GM12891 (cell line): ENCODE measurements at regions not wholly inside any gene's neighbourhood (a gene's known extent, or its start where the extent isn't known, plus 50 kb on each side); places are given as distances from the start of the nearest gene placed in this dataset.
"Not testable (repeated sequence)": the region's sequence is repeated elsewhere in the genome, so short reads cannot be mapped to it uniquely, and the experiment has no call there.

Source experiments
- DNase-seq: peaks from one replicate; pipeline ENCODE4 v3.0.0; 2011; ENCODE audit warnings: low spot score; ENCODE audit not compliant: insufficient read length
- FAIRE-seq: peaks from 2 replicates; lab custom pipeline; 2011; peaks lifted over from hg19 to GRCh38; lab: Jason Lieb, UNC
- PAX5 ChIP-seq: IDR thresholded peaks from 2 replicates; pipeline ENCODE4 v1.6.1; 2011; ENCODE audit warnings: low read length, moderate library complexity, mild to moderate bottlenecking; ENCODE audit not compliant: insufficient read depth, severe bottlenecking
- POLR2A ChIP-seq: IDR thresholded peaks from 2 replicates; pipeline ENCODE4 v1.6.1; 2011; ENCODE audit warnings: low read depth, low read length, control low read depth
- POLR2AphosphoS5 ChIP-seq: IDR thresholded peaks from 2 replicates; pipeline ENCODE4 v1.6.1; 2011; ENCODE audit warnings: low read depth, low read length, control low read depth
- POU2F2 ChIP-seq: IDR thresholded peaks from 2 replicates; pipeline ENCODE4 v1.6.1; 2011; ENCODE audit warnings: low read depth, mild to moderate bottlenecking, control low read depth, low read length, moderate library complexity
- SPI1 ChIP-seq: IDR thresholded peaks from 2 replicates; pipeline ENCODE4 v1.6.1; 2011; ENCODE audit warnings: low read depth, low read length, control low read depth
- TAF1 ChIP-seq: IDR thresholded peaks from 2 replicates; pipeline ENCODE4 v1.6.1; 2011; ENCODE audit warnings: low read depth, low read length, control low read depth

DNA sequence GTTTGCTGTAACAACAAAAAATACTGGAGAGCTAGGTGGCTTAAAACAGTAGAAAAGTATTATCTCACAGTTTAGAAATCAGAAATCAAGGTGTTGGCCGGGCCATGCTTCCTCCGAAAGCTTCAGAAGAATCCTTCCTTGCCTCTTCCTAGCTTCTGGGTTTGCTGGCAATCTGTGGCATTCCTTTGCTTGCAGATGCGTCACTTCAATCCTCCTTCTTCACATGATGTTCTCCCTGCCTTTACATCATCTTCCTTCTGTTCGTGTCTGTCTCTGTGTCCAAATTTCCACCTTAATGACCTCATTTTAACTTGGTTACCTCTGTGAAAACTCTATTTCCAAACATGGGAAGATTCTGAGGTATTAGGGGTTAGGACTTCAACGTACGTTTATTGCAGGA lies 90.4 kb upstream of the CHD1 start:
- DNase-seq (no peak), FAIRE-seq (no peak)
- TF ChIP-seq SPI1, result no peak
- TF ChIP-seq TAF1, result no peak
- TF ChIP-seq PAX5, result no peak
- no peak for TF ChIP-seq POLR2A
- no peak for TF ChIP-seq POU2F2
- no peak for TF ChIP-seq POLR2AphosphoS5

GRCh38 chr5:99010294-99010693 lies 81.5 kb upstream of the CHD1 start:
- no peak for FAIRE-seq
- TF ChIP-seq POU2F2 (no peak), POLR2A (no peak), TAF1 (no peak), SPI1 (no peak), PAX5 (no peak), POLR2AphosphoS5 (no peak)

GRCh38 chr5:99008009-99008408 lies 79.2 kb upstream of the CHD1 start:
- not testable (repeated sequence) for FAIRE-seq

More at GRCh38 chr5:99010294-99010693, 81.5 kb upstream of the CHD1 start:
- no peak for DNase-seq

GRCh38 chr5:99005506-99005905 lies 76.7 kb upstream of the CHD1 start:
- DNase-seq (no peak), FAIRE-seq (no peak)
- TF ChIP-seq SPI1 (no peak), PAX5 (no peak), POU2F2 (no peak), TAF1 (no peak), POLR2AphosphoS5 (no peak), POLR2A (no peak)

More at GRCh38 chr5:99008009-99008408, 79.2 kb upstream of the CHD1 start:
- not testable (repeated sequence) for DNase-seq

GRCh38 chr5:99004960-99005359 lies 76.2 kb upstream of the CHD1 start:
- FAIRE-seq, result peak; percentile 97

GRCh38 chr5:99000876-99001275 lies 72.1 kb upstream of the CHD1 start:
- DNase-seq, result no peak
- FAIRE-seq, result no peak
- TF ChIP-seq TAF1, result no peak
- no peak for TF ChIP-seq POLR2AphosphoS5
- TF ChIP-seq SPI1, result no peak

More at GRCh38 chr5:99004960-99005359, 76.2 kb upstream of the CHD1 start:
- DNase-seq, result peak; percentile 39
- TF ChIP-seq POU2F2 (peak; percentile 93), SPI1 (peak; percentile 36), POLR2A (no peak)

DNA sequence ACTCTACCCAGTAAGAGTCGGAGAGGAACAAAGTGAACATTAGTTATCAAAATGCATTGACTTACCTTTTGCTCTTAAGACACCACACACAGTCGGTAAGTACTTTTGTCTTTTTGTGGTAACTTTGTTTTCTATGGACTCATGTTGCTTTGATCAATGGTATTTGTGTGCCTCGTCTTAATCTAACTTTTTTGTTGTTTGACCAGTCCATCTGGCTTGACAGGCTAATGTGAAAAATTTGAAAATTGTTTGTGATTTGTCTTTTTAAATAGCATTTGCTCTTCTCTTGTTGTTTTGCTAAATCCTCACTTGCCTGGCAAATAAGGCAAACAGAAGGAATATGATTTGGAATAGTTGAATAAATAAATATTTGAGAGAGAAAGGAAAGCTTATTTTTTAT lies 71.4 kb upstream of the CHD1 start:
- no peak for DNase-seq
- TF ChIP-seq PAX5 (no peak), TAF1 (no peak), SPI1 (no peak), POU2F2 (no peak), POLR2AphosphoS5 (no peak)
- no peak for FAIRE-seq

GRCh38 chr5:98999631-99000030 lies 70.8 kb upstream of the CHD1 start:
- FAIRE-seq, result no peak
- TF ChIP-seq PAX5 (no peak), POLR2A (no peak), POLR2AphosphoS5 (no peak), POU2F2 (no peak), TAF1 (no peak), SPI1 (no peak)
- DNase-seq, result no peak

DNA sequence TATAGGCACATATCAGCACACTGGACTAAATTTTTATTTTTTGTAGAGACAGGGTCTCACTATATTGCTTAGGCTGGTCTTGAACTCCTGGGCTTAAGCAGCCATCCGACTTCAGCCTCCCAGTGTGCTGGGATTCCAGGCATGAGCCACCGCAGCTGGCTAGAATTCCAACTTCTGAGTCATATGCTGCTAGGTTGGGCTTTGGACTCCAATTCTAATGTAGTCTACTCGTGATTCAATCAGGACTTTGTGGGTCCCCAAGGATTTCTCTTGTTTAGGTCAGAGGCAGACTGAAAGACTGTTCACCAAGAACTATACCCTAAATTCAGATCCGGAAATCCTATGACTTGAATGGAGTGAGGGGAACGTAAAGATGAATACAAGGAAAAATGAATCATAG lies 68.2 kb upstream of the CHD1 start:
- FAIRE-seq (no peak), DNase-seq (no peak)
- TF ChIP-seq TAF1 (no peak), POLR2AphosphoS5 (no peak), POLR2A (no peak), POU2F2 (no peak), PAX5 (no peak), SPI1 (no peak)

DNA sequence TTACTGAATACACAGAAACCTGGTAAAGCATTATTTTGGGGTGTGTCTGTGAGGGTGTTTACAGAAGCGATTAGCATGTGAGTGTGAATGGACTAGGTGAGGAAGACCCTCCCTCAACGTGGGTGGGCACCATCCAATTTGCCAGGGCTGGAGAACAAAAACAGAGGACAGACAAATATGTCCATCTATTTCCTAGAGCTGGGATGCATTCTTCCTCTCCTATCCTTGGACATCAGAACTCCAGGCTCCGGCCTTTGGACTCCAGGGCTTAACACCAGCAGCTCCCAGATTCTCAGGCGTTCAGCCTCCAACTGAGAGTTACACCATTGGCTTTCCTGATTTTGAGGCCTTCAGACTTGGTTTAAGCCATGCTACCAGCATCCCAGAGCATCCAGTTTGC lies 65.8 kb upstream of the CHD1 start:
- FAIRE-seq (no peak), DNase-seq (no peak)
- TF ChIP-seq POLR2AphosphoS5 (no peak), POU2F2 (no peak), PAX5 (no peak), TAF1 (no peak), POLR2A (no peak), SPI1 (no peak)

GRCh38 chr5:98993512-98993911 lies 64.7 kb upstream of the CHD1 start:
- TF ChIP-seq POLR2A, result no peak
- no peak for TF ChIP-seq POU2F2
- TF ChIP-seq SPI1, result no peak
- TF ChIP-seq TAF1, result no peak
- TF ChIP-seq PAX5, result no peak
- no peak for TF ChIP-seq POLR2AphosphoS5
- FAIRE-seq (peak; percentile 72), DNase-seq (no peak)
